AG10803 (cell line): ENCODE measurements at regions not wholly inside any gene's neighbourhood (a gene's known extent, or its start where the extent isn't known, plus 50 kb on each side); places are given as distances from the start of the nearest gene placed in this dataset.

Experiments used
- DNase-seq: peaks from one replicate; pipeline ENCODE4 v3.0.0; 2010; ENCODE audit warnings: low read depth
- H3K4me3 ChIP-seq: 2 replicates; pipeline ENCODE4 v1.5.1; 2011; ENCODE audit warnings: mild to moderate bottlenecking, low read length, control low read depth
- TF ChIP-seq, protein P1 (sequence below): conservative IDR thresholded peaks from 2 replicates; pipeline ENCODE4 v1.5.1; 2011; ENCODE audit warnings: mild to moderate bottlenecking, low read length, control low read depth, inconsistent platforms

DNA sequence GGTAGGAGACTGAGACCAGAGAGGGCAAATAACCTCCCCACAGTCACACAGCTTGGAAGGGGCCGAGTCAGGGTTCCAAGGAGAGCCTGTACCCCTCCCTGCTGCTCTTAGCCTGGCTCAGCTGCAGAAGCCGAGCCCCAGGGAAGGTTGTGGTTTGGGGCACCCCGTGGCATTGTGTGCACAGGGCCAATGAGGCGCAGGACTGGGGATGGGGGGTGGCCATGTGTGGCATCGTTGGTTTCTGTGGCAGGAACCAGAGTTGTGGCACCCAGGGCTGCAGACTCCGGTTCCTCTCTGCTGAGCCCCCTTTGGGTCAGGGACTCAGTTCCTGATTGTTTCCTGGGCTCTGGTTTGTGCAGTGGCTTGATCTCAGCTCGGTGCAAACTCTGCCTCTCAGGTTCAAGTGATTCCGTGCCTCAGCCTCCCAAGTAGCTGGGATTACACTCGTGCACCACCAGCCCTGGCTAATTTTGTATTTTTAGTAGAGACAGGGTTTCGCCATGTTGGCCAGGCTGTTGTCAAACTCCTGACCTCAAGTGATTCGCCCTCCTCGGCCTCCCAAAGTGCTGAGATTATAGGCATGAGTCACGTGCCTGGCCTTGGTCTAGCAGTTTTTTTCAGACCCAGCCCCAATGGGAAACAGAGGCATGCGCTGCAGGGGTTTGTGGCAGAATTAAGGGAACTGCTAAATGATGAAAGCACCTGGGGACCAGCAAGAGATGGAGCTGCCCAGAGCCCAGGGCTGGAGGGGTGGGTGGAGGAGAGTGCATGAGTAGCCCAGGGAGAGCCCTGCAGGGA lies 221.0 kb upstream of the SULF2 start:
- TF ChIP-seq, protein P1, sequence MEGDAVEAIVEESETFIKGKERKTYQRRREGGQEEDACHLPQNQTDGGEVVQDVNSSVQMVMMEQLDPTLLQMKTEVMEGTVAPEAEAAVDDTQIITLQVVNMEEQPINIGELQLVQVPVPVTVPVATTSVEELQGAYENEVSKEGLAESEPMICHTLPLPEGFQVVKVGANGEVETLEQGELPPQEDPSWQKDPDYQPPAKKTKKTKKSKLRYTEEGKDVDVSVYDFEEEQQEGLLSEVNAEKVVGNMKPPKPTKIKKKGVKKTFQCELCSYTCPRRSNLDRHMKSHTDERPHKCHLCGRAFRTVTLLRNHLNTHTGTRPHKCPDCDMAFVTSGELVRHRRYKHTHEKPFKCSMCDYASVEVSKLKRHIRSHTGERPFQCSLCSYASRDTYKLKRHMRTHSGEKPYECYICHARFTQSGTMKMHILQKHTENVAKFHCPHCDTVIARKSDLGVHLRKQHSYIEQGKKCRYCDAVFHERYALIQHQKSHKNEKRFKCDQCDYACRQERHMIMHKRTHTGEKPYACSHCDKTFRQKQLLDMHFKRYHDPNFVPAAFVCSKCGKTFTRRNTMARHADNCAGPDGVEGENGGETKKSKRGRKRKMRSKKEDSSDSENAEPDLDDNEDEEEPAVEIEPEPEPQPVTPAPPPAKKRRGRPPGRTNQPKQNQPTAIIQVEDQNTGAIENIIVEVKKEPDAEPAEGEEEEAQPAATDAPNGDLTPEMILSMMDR, result no peak
- no peak overlapping the region for H3K4me3 ChIP-seq
- DNase-seq, result peak; percentile 71

DNA sequence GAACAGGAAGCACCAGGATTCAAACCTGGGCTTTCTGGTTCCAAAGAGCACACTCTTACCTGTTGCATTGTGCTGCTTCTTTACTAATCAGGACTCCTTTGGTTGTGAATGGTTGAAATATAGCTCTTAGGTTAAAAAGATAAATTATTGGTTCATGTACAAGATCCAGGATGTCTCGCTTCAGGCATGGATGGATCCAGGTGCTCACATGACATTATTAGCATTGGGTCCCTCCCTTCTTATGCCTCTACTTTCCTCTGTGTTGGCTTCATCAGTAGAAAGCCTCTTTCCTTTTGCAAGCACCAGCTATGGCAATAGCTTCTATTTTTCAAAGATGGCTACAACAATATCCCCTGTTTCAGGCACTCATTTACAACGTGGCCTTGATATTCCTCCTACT lies 217.7 kb upstream of the SULF2 start:
- DNase-seq, result no peak
- TF ChIP-seq, protein P1, result no peak
- H3K4me3 ChIP-seq, result no peak overlapping the region

DNA sequence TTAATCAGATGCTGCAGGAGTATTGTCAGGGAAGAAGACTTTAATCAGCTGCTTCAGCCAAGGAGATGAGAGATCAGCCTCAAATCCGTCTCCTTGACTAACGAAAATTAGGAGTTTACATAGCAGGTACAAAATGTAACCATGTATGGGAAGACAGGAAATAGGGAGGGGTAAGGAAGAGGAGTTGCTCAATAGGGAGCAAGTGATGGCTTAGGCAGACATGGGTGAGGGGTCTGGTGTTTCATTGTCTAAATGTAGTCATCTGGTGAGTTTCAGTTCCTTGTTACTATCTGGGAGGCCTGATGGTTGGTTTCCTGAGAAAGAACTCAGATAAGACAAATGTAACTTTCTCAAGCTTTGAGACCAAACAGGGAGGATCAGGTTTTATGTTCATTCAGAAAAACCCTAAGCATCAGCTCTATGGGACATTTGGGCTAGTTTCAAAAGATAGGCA lies 217.3 kb upstream of the SULF2 start:
- DNase-seq, result no peak
- TF ChIP-seq, protein P1, result no peak
- no peak overlapping the region for H3K4me3 ChIP-seq

DNA sequence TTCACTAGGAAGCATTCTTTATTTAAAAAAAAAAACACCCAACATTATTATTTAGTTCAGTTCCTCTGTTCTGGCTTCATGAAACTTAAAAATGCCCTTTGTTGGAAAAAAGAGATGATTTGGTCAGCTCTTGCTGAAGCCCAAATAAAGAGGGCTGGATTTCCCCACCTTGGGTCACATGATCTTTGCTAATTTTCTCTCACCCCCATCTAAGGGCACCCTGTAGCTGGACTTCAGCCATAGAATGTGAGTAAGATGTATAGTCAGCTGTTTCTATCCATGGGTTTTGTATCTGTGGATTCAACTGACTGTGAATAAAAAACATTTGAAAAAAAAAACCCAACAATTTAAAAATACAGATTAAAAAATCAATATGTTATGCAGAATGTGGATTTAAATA lies 213.9 kb upstream of the SULF2 start:
- TF ChIP-seq, protein P1, result no peak
- peak; percentile 43 for DNase-seq
- H3K4me3 ChIP-seq, result no peak overlapping the region

DNA sequence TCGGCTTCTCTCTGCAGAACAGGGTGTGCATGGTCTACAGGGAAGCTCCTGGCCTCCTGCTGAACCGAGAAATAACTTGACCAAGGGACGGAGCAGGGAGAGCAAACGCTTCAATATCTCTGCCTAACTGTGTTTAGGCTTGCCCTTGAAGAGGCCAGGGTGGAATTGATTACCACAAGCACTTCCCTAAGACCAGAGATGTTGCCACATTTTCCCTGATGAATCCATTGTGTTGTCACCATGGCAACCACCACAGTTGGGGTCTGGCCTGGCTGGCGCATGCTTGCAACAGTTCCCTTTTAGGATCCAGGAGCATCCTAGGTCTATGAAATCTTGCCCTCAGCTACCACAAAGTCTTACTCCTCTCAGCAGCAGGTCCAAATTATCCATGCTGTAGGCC lies 213.5 kb upstream of the SULF2 start:
- TF ChIP-seq, protein P1, result no peak
- no peak overlapping the region for H3K4me3 ChIP-seq
- peak; percentile 69 for DNase-seq

DNA sequence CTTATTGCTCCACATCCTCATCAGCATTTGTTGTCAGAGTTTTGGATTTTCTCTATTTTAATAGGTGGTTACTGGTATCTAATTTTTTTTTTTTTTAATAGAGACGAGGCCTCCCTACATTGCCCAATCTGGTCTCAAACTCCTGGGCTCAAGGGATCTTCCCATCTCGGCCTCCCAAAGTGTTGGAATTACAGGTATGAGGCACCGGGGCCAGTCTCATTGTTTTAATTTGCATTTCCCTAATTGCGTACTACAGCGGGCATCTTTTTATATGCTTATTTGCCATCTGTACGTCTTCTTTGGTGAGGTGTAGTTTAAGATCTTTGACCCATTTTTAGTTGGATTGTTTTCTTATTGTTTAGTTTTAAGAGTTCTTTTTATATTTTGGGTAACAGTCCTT lies 210.4 kb upstream of the SULF2 start:
- TF ChIP-seq, protein P1, result no peak
- no peak overlapping the region for H3K4me3 ChIP-seq
- no peak for DNase-seq

DNA sequence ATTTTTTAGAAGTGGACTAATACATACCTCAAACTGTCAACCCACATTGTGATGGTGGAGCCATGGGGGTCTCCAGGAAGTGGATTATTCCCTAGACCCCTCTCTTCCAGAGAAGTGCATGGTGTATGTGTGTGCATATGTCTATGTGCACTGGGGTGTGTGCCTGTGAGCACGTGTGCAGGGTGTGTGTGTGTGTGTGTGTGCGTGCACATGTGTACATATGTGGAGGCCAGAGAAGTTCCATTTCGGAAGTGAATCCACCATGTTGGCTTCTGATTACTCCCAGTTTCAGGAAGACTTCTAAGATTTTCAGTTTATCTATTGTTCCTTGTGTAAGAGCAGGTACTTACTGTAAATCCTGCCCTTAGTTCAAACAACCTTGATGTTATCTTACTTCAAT lies 208.5 kb upstream of the SULF2 start:
- no peak for DNase-seq

More for the DNA sequence above, 208.5 kb upstream of the SULF2 start:
- TF ChIP-seq, protein P1, result no peak
- H3K4me3 ChIP-seq, result no peak overlapping the region
